ENCODE measurements at regions not wholly inside any gene's neighbourhood (a gene's known extent, or its start where the extent isn't known, plus 50 kb on each side); places are given as distances from the start of the nearest gene placed in this dataset.

DNA sequence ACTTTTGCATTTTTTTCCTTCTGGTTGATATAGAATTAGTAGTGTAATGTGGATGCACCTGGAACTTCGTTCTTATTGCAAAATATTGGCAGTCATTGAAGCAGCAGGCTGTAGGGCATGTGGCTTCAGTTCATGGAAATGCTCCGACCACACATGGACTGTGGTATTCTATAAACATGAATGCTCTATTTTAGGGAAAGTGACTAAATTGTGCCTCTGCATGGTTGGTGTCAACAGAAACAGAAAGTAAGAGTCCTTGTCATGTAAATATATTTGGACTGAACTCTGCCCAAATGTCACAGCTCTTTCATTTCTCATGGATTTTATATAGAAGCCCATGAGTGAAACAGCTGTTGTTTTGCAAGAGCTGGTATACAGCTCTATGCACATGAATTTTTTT is 917.0 kb downstream of the LRFN5 start:
- H3K36me3 ChIP-seq: no peaks in the 10 kb centered on the region

DNA sequence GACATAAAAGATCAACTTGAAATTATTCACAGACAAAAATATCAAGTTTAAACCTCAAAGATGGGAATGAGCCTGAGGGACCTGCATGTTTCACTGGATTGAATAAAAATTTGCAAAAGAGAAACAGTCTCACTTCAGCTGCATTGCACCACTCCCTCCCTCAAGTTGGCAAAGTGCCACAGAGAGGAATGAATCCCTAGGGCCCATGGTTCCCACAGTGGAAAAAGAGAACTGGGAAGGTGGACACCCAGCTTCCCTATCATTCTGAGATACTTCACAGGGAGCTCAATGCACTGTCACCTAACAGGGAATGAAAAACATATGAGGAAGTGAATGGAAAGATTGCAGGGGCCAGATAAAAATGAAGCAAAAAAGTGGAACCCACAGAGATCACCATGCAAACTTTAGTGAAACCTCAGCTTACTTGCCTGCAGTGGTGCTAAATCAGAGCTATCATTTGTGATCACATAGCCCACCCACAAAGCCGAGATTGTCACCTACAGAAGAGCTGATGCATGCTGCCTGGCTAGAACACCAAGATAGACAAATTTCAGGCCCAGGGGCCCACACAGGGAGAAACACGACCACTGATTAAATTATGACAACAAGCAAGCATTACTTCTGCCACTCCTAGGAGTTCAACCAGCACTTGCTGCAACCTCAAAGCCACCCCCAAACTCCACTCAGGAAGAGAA is 911.3 kb downstream of the LRFN5 start:
- ATAC-seq (ENCODE audit: insufficient number of reproducible peaks, low FRiP score, low read depth): no peak
- no peaks in the 10 kb centered on the region for H3K9me3 ChIP-seq
- H3K36me3 ChIP-seq: no peaks in the 10 kb centered on the region
- no peak for DNase-seq (ENCODE audit: low spot score)
- TF ChIP-seq, protein P1, sequence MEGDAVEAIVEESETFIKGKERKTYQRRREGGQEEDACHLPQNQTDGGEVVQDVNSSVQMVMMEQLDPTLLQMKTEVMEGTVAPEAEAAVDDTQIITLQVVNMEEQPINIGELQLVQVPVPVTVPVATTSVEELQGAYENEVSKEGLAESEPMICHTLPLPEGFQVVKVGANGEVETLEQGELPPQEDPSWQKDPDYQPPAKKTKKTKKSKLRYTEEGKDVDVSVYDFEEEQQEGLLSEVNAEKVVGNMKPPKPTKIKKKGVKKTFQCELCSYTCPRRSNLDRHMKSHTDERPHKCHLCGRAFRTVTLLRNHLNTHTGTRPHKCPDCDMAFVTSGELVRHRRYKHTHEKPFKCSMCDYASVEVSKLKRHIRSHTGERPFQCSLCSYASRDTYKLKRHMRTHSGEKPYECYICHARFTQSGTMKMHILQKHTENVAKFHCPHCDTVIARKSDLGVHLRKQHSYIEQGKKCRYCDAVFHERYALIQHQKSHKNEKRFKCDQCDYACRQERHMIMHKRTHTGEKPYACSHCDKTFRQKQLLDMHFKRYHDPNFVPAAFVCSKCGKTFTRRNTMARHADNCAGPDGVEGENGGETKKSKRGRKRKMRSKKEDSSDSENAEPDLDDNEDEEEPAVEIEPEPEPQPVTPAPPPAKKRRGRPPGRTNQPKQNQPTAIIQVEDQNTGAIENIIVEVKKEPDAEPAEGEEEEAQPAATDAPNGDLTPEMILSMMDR (IDR thresholded peaks at IDR 0.05): no peak
- no peak overlapping the region for H3K4me3 ChIP-seq
- no peaks in the 10 kb centered on the region for H3K4me1 ChIP-seq (ENCODE audit: control insufficient read depth in 1 of 2, low read depth in 2 of 2)
- no peak overlapping the region for H3K27ac ChIP-seq
- H3K27me3 ChIP-seq (replicated peaks; ENCODE audit: insufficient read depth): no peaks in the 10 kb centered on the region

More for the DNA sequence above, 917.0 kb downstream of the LRFN5 start:
- H3K9me3 ChIP-seq: no peaks in the 10 kb centered on the region
- TF ChIP-seq, protein P1 (IDR thresholded peaks at IDR 0.05): no peak
- no peak overlapping the region for H3K27ac ChIP-seq
- ATAC-seq (ENCODE audit: insufficient number of reproducible peaks, low FRiP score, low read depth) (no peak), DNase-seq (ENCODE audit: low spot score) (no peak)
- no peak overlapping the region for H3K4me3 ChIP-seq
- H3K27me3 ChIP-seq (replicated peaks; ENCODE audit: insufficient read depth): no peaks in the 10 kb centered on the region
- no peaks in the 10 kb centered on the region for H3K4me1 ChIP-seq (ENCODE audit: control insufficient read depth in 1 of 2, low read depth in 2 of 2)

DNA sequence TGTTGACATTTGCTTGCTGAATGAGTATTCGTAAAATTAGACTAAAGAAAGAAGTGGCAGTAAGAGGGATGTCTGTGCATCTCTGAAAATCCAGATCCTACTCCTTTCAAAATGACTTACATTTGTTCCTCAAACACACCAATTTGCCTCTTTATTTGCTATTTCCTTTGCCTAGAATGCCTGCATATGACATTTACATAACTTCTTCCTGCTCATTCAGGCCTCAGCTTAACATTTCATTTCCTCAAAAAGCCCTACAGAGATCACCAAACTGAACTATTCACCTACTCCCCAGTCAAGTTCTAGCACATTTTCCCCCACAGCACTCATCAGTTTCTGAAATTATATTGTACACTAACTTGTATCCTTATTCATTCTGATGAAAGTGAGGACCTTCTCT is 907.2 kb downstream of the LRFN5 start:
- DNase-seq (ENCODE audit: low spot score) (no peak), ATAC-seq (ENCODE audit: insufficient number of reproducible peaks, low FRiP score, low read depth) (no peak)
- TF ChIP-seq, protein P1 (IDR thresholded peaks at IDR 0.05): no peak
- H3K27me3 ChIP-seq (replicated peaks; ENCODE audit: insufficient read depth): no peaks in the 10 kb centered on the region
- no peaks in the 10 kb centered on the region for H3K36me3 ChIP-seq
- no peaks in the 10 kb centered on the region for H3K9me3 ChIP-seq
- no peaks in the 10 kb centered on the region for H3K4me1 ChIP-seq (ENCODE audit: control insufficient read depth in 1 of 2, low read depth in 2 of 2)
- H3K27ac ChIP-seq: no peak overlapping the region
- no peak overlapping the region for H3K4me3 ChIP-seq

DNA sequence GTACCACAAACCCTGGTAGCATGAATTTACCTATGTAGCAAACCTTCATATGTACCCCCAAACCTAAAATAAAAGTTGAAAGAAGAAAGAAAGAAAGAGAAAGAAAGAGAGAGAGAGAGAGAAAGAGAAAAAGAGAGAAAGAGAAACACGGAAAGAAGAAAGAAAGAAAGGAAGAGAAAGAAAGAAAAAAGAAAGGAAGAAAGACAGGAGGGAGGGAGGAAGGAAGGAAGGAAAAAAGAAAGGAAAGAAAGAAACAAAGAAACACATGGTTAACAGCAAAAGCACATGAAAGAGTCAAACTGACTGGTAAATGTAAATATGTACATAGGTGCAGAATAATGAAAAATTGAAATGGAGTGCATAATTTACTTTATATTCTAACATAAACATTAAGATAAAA is 903.4 kb downstream of the LRFN5 start:
- no peak for DNase-seq (ENCODE audit: low spot score)
- H3K36me3 ChIP-seq: no peaks in the 10 kb centered on the region
- no peak for ATAC-seq (ENCODE audit: insufficient number of reproducible peaks, low FRiP score, low read depth)
- no peaks in the 10 kb centered on the region for H3K9me3 ChIP-seq
- H3K4me1 ChIP-seq (ENCODE audit: control insufficient read depth in 1 of 2, low read depth in 2 of 2): no peaks in the 10 kb centered on the region
- TF ChIP-seq, protein P1 (IDR thresholded peaks at IDR 0.05): no peak
- H3K4me3 ChIP-seq: no peak overlapping the region
- H3K27ac ChIP-seq: no peak overlapping the region
- H3K27me3 ChIP-seq (replicated peaks; ENCODE audit: insufficient read depth): no peaks in the 10 kb centered on the region

DNA sequence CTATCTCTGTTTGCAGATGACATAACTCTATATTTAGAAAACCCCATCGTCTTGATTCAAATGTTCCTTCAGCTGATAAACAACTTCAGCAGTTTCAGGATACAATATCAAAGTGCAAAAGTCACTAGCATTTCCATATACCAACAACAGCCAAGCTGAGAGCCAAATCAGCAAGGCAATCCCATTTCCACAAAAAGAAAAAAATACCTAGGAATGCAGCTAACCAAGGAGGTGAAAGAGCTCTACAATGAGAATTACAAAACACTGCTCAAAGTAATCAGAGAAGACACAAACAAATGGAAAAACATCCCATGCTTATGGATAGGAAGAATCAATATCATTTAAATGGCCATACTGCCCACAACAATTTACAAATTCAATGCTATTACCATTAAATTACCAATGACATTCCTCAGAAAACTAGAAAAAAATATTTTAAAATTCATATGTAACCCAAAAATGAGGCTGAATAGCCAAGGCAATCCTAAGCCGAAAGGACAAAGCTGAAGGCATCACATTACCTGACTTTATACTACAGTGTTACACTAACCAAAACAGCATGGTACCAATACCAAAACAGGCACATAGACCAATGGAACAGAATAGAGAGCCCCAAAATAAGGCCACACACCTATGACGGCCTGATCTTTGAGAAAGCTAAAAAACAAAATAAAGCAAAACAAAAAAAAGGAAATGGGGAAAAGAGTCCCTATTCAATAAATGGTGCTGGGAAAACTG is 901.7 kb downstream of the LRFN5 start:
- Histone ChIP-seq H3K27ac (no peak overlapping the region), H3K4me3 (no peak overlapping the region), H3K36me3 (no peaks in the 10 kb centered on the region), H3K27me3 (replicated peaks; ENCODE audit: insufficient read depth) (no peaks in the 10 kb centered on the region), H3K4me1 (ENCODE audit: control insufficient read depth in 1 of 2, low read depth in 2 of 2) (no peaks in the 10 kb centered on the region), H3K9me3 (no peaks in the 10 kb centered on the region)
- no peak for ATAC-seq (ENCODE audit: insufficient number of reproducible peaks, low FRiP score, low read depth)
- TF ChIP-seq, protein P1 (IDR thresholded peaks at IDR 0.05): no peak
- DNase-seq (ENCODE audit: low spot score): no peak

Data from thoracic aorta (tissue), 2 donors.